GM19395 (cell line): ENCODE measurements at regions not wholly inside any gene's neighbourhood (a gene's known extent, or its start where the extent isn't known, plus 50 kb on each side); places are given as distances from the start of the nearest gene placed in this dataset.

Experiments
- ATAC-seq: cut with Tn5 transposase; IDR thresholded peaks from one replicate; pipeline ENCODE4 v1.9.1; 2021; ENCODE audit warnings: mild to moderate bottlenecking, moderate library complexity; ENCODE audit not compliant: unreplicated experiment

DNA sequence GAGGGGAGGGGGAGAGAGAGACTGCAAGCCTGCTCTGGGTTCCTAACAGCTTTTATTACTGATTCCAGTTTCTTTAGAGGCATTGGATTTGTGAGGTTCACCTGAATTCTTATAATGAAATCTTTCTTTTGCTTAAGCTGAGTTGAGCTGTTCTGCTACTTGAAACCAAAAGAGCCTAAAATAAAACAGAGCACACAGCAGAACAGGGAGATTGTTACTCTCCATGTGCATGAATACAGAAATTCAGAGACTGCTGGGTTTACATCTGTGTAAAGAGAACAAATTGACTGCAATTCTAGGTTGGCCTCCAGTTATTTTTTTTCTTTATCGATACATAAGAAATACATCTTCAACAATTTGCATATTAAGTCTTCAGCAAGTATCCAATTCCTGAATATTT, 168.8 kb upstream of the NRIP1 start:
- no peak for ATAC-seq

DNA sequence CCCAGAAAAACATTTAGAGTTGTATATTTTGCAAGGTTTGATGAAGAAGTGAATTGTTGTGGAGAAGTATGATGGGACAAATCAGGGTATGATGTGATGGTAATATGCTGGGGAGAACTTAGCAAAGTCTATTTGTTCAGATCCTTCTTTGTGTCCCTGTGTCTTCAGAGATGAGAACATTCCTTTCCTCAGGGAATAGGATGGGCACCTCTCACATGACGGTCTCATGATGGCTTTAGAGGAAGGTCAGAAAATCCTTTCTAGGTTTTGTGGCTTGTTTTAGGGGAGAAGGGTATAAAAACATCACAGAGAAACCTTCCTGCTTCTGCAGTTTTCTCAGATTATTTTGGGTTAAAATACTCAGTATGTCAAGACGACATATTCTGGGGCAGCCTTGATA, 171.3 kb upstream of the NRIP1 start:
- no peak for ATAC-seq

DNA sequence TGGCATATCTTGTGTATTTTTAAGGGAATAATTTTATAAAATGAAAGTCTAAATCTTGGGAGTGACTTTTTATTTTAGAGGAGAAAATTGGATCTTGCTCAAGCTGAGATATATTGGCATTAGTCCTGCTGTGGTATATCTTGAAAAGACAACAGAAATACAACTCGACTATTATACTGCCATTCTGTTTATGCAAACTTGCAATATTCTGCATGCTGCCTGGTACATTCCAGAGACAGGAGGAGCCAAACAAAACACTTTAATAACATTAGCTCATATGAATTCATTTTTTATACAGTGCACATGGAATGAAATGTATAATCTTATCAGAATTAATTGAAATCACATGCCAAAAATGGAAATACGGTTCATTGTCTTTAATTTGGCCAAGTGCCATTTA, 176.0 kb upstream of the NRIP1 start:
- no peak for ATAC-seq

- no peak for ATAC-seq
These were observed 177.4 kb upstream of the NRIP1 start for GRCh38 chr21:15241997-15242736.

DNA sequence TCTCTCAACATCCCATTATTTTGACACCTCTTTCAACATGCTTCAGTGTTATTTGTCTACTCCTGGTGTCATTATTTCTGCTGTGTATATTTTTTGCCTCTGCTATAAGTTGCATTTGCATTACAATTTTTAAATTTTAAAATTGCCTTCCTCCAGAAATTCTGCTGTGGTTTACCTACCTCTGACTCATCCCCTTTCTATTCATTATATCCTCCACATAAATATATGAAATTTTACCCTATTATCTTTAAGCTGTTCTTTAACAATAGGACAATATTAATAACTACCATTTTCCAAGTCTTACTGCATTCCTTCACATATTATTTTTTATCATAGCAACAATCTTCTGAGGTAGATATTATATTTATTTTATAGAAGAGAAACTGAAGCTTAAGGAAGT, 178.1 kb upstream of the NRIP1 start:
- no peak for ATAC-seq

- no peak for ATAC-seq
These were observed 178.6 kb upstream of the NRIP1 start for GRCh38 chr21:15243406-15243805.

GRCh38 chr21:15247613-15248012, 182.8 kb upstream of the NRIP1 start:
- no peak for ATAC-seq

DNA sequence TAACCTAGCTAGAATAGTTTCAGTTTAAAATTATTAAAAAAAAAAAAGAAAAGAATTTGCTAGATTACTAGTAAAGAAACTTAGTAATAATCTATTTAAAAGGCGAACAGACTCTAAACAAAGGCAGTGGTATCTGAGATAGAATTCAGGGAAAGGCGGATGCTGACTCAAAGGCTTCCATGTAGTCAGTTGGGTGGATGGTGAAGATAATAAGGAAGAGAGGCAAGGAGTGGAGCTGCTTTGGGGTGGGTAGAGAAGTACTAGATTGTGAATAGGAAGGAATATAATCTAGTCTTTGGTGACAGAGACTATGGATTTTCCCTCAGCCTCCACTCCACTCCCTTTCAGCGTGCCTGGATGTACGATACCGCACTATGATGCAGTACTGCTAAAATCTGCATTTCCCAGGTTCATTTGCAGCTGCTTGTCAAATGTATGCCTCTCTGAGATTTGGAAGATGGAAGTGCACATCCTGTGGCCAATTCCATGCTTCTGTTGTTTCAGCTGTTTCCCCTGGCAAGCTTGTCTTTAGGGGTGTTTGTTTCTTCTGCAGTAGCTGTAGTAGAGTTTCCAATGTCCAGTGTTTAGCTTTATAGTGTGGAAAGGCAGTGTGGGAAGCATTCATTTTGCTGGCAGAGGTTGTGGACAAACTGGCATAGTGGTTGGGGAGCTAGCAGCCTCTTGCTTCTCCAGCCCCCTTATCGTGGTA, 184.6 kb upstream of the NRIP1 start:
- ATAC-seq, result no peak

GRCh38 chr21:15250384-15250783, 185.6 kb upstream of the NRIP1 start:
- no peak for ATAC-seq

GRCh38 chr21:15252431-15252830, 187.6 kb upstream of the NRIP1 start:
- ATAC-seq, result no peak

GRCh38 chr21:15254111-15254510, 189.3 kb upstream of the NRIP1 start:
- ATAC-seq, result no peak

DNA sequence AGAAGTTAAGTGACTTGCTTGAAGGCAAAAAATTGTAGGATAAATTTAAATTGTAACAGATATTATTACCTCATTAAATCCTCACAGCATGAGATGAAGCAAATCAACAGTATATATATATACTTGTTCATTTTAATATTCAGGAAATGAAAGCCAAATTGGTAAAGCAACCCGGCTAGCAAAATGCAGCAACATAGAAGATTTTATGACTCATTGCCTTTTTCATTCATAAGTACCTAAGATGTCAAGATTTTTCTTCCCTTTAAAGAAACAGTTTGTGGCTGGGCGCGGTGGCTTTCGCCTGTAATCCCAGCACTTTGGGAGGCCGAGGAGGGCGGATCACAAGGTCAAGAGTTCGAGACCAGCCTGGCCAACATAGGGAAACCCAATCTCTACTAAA, 190.5 kb upstream of the NRIP1 start:
- ATAC-seq, result no peak

GRCh38 chr21:15255763-15256162, 191.0 kb upstream of the NRIP1 start:
- no peak for ATAC-seq

DNA sequence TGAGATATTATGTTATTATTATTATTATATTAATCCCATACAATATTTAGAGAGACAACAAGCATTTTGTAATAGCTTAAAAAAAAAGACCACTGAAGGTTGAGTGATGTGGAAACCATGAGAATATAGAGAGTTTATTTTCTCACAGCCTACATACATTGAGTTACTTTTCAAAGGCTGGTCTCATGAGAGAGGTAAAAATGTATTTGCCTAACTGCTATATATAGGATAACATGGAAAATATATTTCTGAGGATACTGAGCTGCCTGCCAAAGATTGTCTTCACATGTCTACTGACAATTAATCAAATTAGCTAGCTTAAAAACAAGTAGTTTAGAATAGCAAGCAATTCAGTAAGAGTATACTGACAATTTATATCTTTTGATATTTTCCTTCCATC, 192.2 kb upstream of the NRIP1 start:
- ATAC-seq, result no peak

GRCh38 chr21:15257646-15258045, 192.8 kb upstream of the NRIP1 start:
- ATAC-seq, result no peak

GRCh38 chr21:15259824-15260223, 195.0 kb upstream of the NRIP1 start:
- ATAC-seq, result no peak

DNA sequence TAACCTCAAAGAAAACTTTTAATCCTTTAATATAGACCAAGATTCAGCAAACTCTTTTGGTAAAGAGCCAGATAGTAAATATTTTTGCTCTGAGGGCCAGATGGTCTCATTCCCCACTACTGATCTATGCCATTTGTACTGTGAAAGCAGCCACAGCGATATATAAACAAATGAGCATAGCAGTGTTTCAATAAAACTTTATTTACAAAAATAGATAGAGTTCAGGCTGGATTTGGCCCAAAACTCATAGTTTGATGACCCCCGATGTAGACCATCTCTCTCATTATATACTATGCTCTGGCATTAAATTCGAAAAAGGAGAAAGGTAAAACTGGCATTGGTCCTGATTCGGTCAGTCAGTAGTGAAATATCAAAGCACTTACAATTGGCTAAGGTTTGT, 195.8 kb upstream of the NRIP1 start:
- no peak for ATAC-seq

DNA sequence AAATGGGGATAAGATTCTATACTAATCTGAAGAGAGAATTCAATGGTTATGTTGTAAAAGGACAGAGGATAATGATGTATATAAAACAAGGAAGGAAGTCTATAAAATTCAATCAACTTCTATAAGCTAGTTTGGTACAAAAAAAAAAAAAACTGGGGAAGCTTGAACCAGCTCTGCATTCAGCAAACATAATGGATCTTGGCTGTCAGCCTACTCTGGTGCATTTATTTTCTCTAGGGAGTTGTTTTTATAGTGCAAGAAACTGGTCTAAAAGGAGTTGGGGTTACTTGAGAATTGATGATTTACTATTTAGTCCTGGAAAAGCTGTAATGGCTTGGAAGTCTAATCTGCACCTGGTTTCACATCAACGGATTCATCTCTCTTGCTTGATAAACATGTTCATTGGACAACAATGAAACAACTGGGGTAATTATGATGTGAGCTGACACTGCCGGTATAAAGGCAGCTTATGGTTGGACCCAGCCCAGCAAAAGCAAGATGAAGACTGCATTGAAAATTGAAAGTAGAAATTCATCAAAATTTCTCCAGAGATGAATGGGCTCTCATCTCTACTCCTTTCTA, 199.4 kb upstream of the NRIP1 start:
- no peak for ATAC-seq

DNA sequence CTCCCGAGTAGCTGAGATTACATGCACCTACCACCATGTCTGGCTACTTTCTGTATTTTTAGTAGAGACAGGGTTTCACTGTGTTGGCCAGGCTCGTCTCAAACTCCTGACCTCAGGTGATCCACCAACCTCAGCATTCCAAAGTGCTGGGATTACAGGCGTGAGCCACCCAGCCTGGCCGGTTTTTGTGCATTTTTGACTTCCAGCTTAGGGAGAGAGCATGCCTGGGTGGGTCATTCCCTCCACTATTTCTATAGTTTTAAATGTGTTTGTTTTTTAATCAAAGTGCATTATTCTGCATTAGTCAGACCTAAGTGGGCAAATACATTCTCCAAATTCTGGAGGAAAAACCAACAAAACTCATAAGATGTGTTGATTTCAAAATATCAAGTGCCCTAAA, 207.4 kb upstream of the NRIP1 start:
- no peak for ATAC-seq

GRCh38 chr21:15272591-15272990, 207.8 kb upstream of the NRIP1 start:
- ATAC-seq, result no peak

DNA sequence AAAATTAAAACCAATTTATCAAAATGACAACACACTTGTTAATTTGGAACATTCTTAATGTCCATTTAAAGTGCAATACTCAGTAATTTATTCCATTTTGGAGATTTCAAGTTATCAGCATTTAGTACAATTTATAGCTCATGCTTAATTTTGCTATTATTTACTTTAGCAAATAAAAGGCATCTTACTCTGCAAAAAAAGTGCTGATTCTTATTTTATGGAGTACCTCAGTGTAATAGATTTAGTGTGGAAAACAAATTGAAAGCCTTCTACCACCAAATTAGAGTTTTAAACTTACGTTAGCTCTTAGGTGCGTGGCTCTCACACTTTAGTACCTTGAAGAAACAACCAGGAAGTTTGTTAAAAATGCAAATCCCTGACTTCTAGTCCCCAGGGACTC, 208.4 kb upstream of the NRIP1 start:
- no peak for ATAC-seq
